ENCODE measurements at regions not wholly inside any gene's neighbourhood (a gene's known extent, or its start where the extent isn't known, plus 50 kb on each side); places are given as distances from the start of the nearest gene placed in this dataset.

DNA sequence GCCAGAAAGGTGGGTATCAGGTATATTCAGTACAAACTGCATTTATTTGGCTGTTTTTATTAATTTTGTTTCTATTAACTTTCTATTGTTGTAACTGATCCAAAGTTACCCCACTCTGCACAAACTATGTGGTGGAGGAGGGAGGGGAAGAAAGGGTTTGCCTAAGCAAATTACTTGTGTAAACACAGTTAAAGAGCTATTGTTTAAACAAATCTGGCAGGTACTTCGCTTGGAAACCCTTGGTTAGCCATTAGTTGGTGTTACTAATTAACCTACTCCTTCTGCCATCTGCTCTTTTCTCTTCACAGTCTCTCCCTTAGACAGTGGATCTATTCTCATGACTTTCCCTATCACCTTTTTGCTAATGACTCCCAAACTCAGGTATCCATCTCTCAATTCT, 328.4 kb upstream of the NECTIN3 start:
- TF ChIP-seq E4F1 (IDR thresholded peaks at IDR 0.05; ENCODE audit: borderline replicate concordance, partially characterized antibody) (no peak), CEBPB (IDR thresholded peaks at IDR 0.05; ENCODE audit: borderline replicate concordance in 1 of 2, low read depth in 2 of 2, low read length in 2 of 2) (no peak), RAD51 (IDR thresholded peaks at IDR 0.05) (no peak), POLR2AphosphoS5 (IDR thresholded peaks at IDR 0.05; ENCODE audit: low read length) (no peak), CTCF (IDR thresholded peaks at IDR 0.05 in 2 of 3, conservative IDR thresholded peaks at IDR 0.05 in 1 of 3; ENCODE audit: control insufficient read depth in 2 of 3, extremely low read depth in 1 of 3, insufficient read depth in 1 of 3, low read depth in 3 of 3, low read length in 3 of 3) (no peak), RFX5 (IDR thresholded peaks at IDR 0.05; ENCODE audit: low read depth, low read length) (no peak), EZH2 (IDR thresholded peaks at IDR 0.05; ENCODE audit: borderline replicate concordance, control insufficient read depth, low read depth, low read length) (no peak), EP300 (IDR thresholded peaks at IDR 0.05; ENCODE audit: borderline replicate concordance in 1 of 2, control insufficient read depth in 1 of 2, low read depth in 2 of 2, low read length in 2 of 2) (no peak), BACH1 (IDR thresholded peaks at IDR 0.05; ENCODE audit: borderline replicate concordance) (no peak), ZNF687 (IDR thresholded peaks at IDR 0.05) (no peak), MXI1 (IDR thresholded peaks at IDR 0.05; ENCODE audit: low read depth, low read length) (no peak)

All from GM12878 (cell line).